ENCODE measurements at regions not wholly inside any gene's neighbourhood (a gene's known extent, or its start where the extent isn't known, plus 50 kb on each side); places are given as distances from the start of the nearest gene placed in this dataset.

- TF ChIP-seq NFIC (IDR thresholded peaks at IDR 0.05): no peak
- TF ChIP-seq CREB1 (IDR thresholded peaks at IDR 0.05; ENCODE audit: low read depth): no peak
- no peak for TF ChIP-seq RAD21 (IDR thresholded peaks at IDR 0.05; ENCODE audit: low read depth)
- TF ChIP-seq REST (IDR thresholded peaks at IDR 0.05; ENCODE audit: low read depth): no peak
- TF ChIP-seq CEBPB (IDR thresholded peaks at IDR 0.05): no peak
- TF ChIP-seq, protein P1, sequence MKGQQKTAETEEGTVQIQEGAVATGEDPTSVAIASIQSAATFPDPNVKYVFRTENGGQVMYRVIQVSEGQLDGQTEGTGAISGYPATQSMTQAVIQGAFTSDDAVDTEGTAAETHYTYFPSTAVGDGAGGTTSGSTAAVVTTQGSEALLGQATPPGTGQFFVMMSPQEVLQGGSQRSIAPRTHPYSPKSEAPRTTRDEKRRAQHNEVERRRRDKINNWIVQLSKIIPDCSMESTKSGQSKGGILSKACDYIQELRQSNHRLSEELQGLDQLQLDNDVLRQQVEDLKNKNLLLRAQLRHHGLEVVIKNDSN (IDR thresholded peaks at IDR 0.05): no peak
- no peak for TF ChIP-seq EGR1 (IDR thresholded peaks at IDR 0.05)
- TF ChIP-seq ZBTB7A (IDR thresholded peaks at IDR 0.05; ENCODE audit: low read depth): no peak
- TF ChIP-seq TEAD4 (IDR thresholded peaks at IDR 0.05): no peak
- no peak for TF ChIP-seq FOXM1 (IDR thresholded peaks at IDR 0.05; ENCODE audit: borderline replicate concordance, low read depth)
- no peak for TF ChIP-seq MAX (IDR thresholded peaks at IDR 0.05)
- no peak for TF ChIP-seq TAF1 (IDR thresholded peaks at IDR 0.05; ENCODE audit: low read depth)
- no peak for TF ChIP-seq TCF12 (IDR thresholded peaks at IDR 0.05; ENCODE audit: low read depth)
- no peak for TF ChIP-seq YY1 (IDR thresholded peaks at IDR 0.05; ENCODE audit: low read depth)
- no peak for TF ChIP-seq EP300 (IDR thresholded peaks at IDR 0.05; ENCODE audit: borderline replicate concordance)
Observed at GRCh38 chr11:115955803-115956202, 451.6 kb upstream of the CADM1 start.

DNA sequence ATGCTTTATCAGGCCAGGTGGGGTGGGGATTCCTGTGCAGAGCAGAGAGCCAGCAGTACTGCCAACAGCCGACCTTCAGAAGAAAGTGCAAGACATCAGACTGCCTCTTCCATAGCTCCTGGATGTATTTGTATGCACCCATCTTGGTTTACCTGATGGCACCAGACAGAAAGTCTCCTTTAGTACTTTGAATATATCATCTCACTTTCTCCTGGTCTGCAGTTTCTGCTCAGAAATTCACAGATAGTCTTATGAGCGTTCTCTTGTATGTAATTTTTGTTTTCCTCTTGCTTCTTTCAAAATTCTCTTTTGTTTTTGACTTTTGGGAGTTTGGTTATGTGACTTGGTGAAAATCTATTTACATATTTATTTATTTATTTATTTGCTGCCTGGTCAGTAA is 446.4 kb upstream of the CADM1 start:
- TF ChIP-seq, protein P1 (IDR thresholded peaks at IDR 0.05): no peak
- TF ChIP-seq TCF12 (IDR thresholded peaks at IDR 0.05; ENCODE audit: low read depth) (no peak), TAF1 (IDR thresholded peaks at IDR 0.05; ENCODE audit: low read depth) (no peak), TEAD4 (IDR thresholded peaks at IDR 0.05) (no peak), EP300 (IDR thresholded peaks at IDR 0.05; ENCODE audit: borderline replicate concordance) (no peak), YY1 (IDR thresholded peaks at IDR 0.05; ENCODE audit: low read depth) (no peak)

GRCh38 chr11:115944596-115944995 is 440.4 kb upstream of the CADM1 start:
- TF ChIP-seq REST (IDR thresholded peaks at IDR 0.05; ENCODE audit: low read depth): no peak
- no peak for TF ChIP-seq CREB1 (IDR thresholded peaks at IDR 0.05; ENCODE audit: low read depth)
- no peak for TF ChIP-seq FOXM1 (IDR thresholded peaks at IDR 0.05; ENCODE audit: borderline replicate concordance, low read depth)
- no peak for TF ChIP-seq EGR1 (IDR thresholded peaks at IDR 0.05)
- TF ChIP-seq, protein P1 (IDR thresholded peaks at IDR 0.05): no peak
- TF ChIP-seq TCF12 (IDR thresholded peaks at IDR 0.05; ENCODE audit: low read depth): no peak
- TF ChIP-seq ZBTB7A (IDR thresholded peaks at IDR 0.05; ENCODE audit: low read depth): no peak
- no peak for TF ChIP-seq MAX (IDR thresholded peaks at IDR 0.05)

GRCh38 chr11:115942011-115942410 is 437.8 kb upstream of the CADM1 start:
- no peak for TF ChIP-seq FOXM1 (IDR thresholded peaks at IDR 0.05; ENCODE audit: borderline replicate concordance, low read depth)
- TF ChIP-seq REST (IDR thresholded peaks at IDR 0.05; ENCODE audit: low read depth): no peak
- TF ChIP-seq TEAD4 (IDR thresholded peaks at IDR 0.05): no peak
- no peak for TF ChIP-seq EGR1 (IDR thresholded peaks at IDR 0.05)
- TF ChIP-seq ZBTB7A (IDR thresholded peaks at IDR 0.05; ENCODE audit: low read depth): no peak
- TF ChIP-seq TCF12 (IDR thresholded peaks at IDR 0.05; ENCODE audit: low read depth): no peak
- no peak for TF ChIP-seq CREB1 (IDR thresholded peaks at IDR 0.05; ENCODE audit: low read depth)
- TF ChIP-seq RAD21 (IDR thresholded peaks at IDR 0.05; ENCODE audit: low read depth): no peak
- TF ChIP-seq, protein P1 (IDR thresholded peaks at IDR 0.05): no peak
- no peak for TF ChIP-seq YY1 (IDR thresholded peaks at IDR 0.05; ENCODE audit: low read depth)
- TF ChIP-seq CEBPB (IDR thresholded peaks at IDR 0.05): no peak
- no peak for TF ChIP-seq EP300 (IDR thresholded peaks at IDR 0.05; ENCODE audit: borderline replicate concordance)
- TF ChIP-seq MAX (IDR thresholded peaks at IDR 0.05): no peak
- no peak for TF ChIP-seq TAF1 (IDR thresholded peaks at IDR 0.05; ENCODE audit: low read depth)
- no peak for TF ChIP-seq NFIC (IDR thresholded peaks at IDR 0.05)

Measured in Ishikawa (cell line).